Prostate gland (tissue), 1 donor: ENCODE measurements at regions not wholly inside any gene's neighbourhood (a gene's known extent, or its start where the extent isn't known, plus 50 kb on each side); places are given as distances from the start of the nearest gene placed in this dataset.

ENCODE experiments used
- POLR2A ChIP-seq: fragments of 450-650 bp; IDR thresholded peaks from one replicate; pipeline ENCODE4 v1.6.1; 2016; ENCODE audit warnings: antibody characterized with exemption, mild to moderate bottlenecking
- POLR2AphosphoS5 ChIP-seq: sonication (generic); formaldehyde crosslinking; IDR thresholded peaks from one replicate; pipeline ENCODE4 v1.6.1; 2017; ENCODE audit warnings: antibody characterized with exemption

GRCh38 chr13:107974409-107974808 lies 240.9 kb downstream of the LIG4 start:
- TF ChIP-seq POLR2AphosphoS5 (no peak), POLR2A (no peak)
